Ramos (cell line): ENCODE measurements at regions not wholly inside any gene's neighbourhood (a gene's known extent, or its start where the extent isn't known, plus 50 kb on each side); places are given as distances from the start of the nearest gene placed in this dataset.
"Not testable (repeated sequence)": the region's sequence is repeated elsewhere in the genome, so short reads cannot be mapped to it uniquely, and the experiment has no call there.

Experiments used
- in situ Hi-C: fragments of 300-500 bp; cut with MboI; formaldehyde crosslinking; loops from one replicate; pipeline ENCODE4 v1.14.3; 2022; ENCODE audit warnings: low sequenced_read_pairs; ENCODE audit not compliant: unreplicated experiment

- in situ Hi-C loops, result no loop called here
Measured at GRCh38 chr2:235206399-235206798, 254.6 kb downstream of the SH3BP4 start.

GRCh38 chr2:235206980-235207579 is 255.3 kb downstream of the SH3BP4 start:
- in situ Hi-C loops, result no loop called here

- in situ Hi-C loops, result no loop called here
Measured at GRCh38 chr2:235211056-235211455, 259.2 kb downstream of the SH3BP4 start.

GRCh38 chr2:235212501-235213158 is 260.8 kb downstream of the SH3BP4 start:
- in situ Hi-C loops, result no loop called here

GRCh38 chr2:235215248-235215647 is 263.4 kb downstream of the SH3BP4 start:
- in situ Hi-C loops, result no loop called here

- in situ Hi-C loops, result no loop called here
Measured at GRCh38 chr2:235216901-235217300, 265.1 kb downstream of the SH3BP4 start.

GRCh38 chr2:235217846-235218245 is 266.0 kb downstream of the SH3BP4 start:
- in situ Hi-C loops, result no loop called here

- in situ Hi-C loops, result no loop called here
Measured at GRCh38 chr2:235218486-235218907, 266.7 kb downstream of the SH3BP4 start.

- in situ Hi-C loops, result no loop called here
Measured at GRCh38 chr2:235219048-235219447, 267.2 kb downstream of the SH3BP4 start.

GRCh38 chr2:235220331-235220730 is 268.5 kb downstream of the SH3BP4 start:
- in situ Hi-C loops, result no loop called here

GRCh38 chr2:235223011-235223410 is 270.8 kb upstream of the AGAP1 start:
- in situ Hi-C loops, result no loop called here

GRCh38 chr2:235224410-235224809 is 269.4 kb upstream of the AGAP1 start:
- in situ Hi-C loops, result no loop called here

GRCh38 chr2:235225261-235225660 is 268.6 kb upstream of the AGAP1 start:
- in situ Hi-C loops, result no loop called here

- in situ Hi-C loops, result no loop called here
Measured at GRCh38 chr2:235227590-235227989, 266.3 kb upstream of the AGAP1 start.

GRCh38 chr2:235228422-235228821 is 265.4 kb upstream of the AGAP1 start:
- in situ Hi-C loops, result not testable (repeated sequence)

- in situ Hi-C loops, result no loop called here
Measured at GRCh38 chr2:235229236-235229635, 264.6 kb upstream of the AGAP1 start.

- in situ Hi-C loops, result no loop called here
Measured at GRCh38 chr2:235230821-235231601, 262.8 kb upstream of the AGAP1 start.

GRCh38 chr2:235232449-235233433 is 261.1 kb upstream of the AGAP1 start:
- in situ Hi-C loops, result no loop called here

- in situ Hi-C loops, result no loop called here
Measured at GRCh38 chr2:235234736-235235135, 259.1 kb upstream of the AGAP1 start.
